ENCODE measurements at regions not wholly inside any gene's neighbourhood (a gene's known extent, or its start where the extent isn't known, plus 50 kb on each side); places are given as distances from the start of the nearest gene placed in this dataset.
A peak's percentile ranks its signal among the peaks of the same experiment; 100 is the strongest.

DNA sequence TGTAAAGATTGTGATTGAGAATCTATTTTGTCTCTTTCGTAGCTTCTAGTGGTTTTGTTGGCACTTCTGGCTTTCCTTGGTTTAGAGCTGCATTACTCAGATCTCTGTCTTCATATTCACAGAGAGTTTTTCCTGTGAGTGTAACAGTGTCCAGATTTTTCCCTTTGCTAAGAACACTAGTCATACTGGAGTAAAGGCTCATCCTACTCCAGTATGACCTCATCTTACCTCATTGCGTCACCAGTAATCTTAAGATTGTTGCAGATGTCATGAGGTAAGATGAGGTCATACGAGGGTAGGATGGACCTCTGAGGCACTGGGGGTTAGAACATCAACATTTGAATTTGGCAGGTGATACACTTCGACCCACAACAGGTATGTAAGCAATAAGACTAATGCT is 461.2 kb downstream of the FLRT2 start:
- 89 to 90% methylated on average over 4 of the region's 4 CpGs for WGBS, 2 donors
- H3K9me3 ChIP-seq (ENCODE audit: control insufficient read depth in 4 of 4, insufficient read depth in 3 of 4, low read length in 3 of 4) = no peaks in the 10 kb centered on the region
- H3K4me3 ChIP-seq = no peak overlapping the region
- H3K9ac ChIP-seq (ENCODE audit: insufficient read depth in 1 of 2, low read length in 2 of 2) = no peak overlapping the region
- TF ChIP-seq, protein P1, sequence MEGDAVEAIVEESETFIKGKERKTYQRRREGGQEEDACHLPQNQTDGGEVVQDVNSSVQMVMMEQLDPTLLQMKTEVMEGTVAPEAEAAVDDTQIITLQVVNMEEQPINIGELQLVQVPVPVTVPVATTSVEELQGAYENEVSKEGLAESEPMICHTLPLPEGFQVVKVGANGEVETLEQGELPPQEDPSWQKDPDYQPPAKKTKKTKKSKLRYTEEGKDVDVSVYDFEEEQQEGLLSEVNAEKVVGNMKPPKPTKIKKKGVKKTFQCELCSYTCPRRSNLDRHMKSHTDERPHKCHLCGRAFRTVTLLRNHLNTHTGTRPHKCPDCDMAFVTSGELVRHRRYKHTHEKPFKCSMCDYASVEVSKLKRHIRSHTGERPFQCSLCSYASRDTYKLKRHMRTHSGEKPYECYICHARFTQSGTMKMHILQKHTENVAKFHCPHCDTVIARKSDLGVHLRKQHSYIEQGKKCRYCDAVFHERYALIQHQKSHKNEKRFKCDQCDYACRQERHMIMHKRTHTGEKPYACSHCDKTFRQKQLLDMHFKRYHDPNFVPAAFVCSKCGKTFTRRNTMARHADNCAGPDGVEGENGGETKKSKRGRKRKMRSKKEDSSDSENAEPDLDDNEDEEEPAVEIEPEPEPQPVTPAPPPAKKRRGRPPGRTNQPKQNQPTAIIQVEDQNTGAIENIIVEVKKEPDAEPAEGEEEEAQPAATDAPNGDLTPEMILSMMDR (IDR thresholded peaks at IDR 0.05; ENCODE audit: control extremely low read depth, extremely low read depth) = no peak
- no peaks in the 10 kb centered on the region for H3K27me3 ChIP-seq (ENCODE audit: control insufficient read depth in 3 of 3, insufficient read depth in 3 of 3, low read length in 2 of 3)
- DNase-seq (no peak), ATAC-seq (ENCODE audit: insufficient read depth, low FRiP score) (no peak)
- no peak overlapping the region for H3K27ac ChIP-seq (ENCODE audit: low read depth in 1 of 2, low read length in 1 of 2)
- no peaks in the 10 kb centered on the region for H3K36me3 ChIP-seq (ENCODE audit: control insufficient read depth in 4 of 4, insufficient read depth in 4 of 4, low read length in 4 of 4)
- H3K4me1 ChIP-seq (ENCODE audit: control insufficient read depth in 5 of 5, insufficient read depth in 5 of 5, low read length in 5 of 5) = no peaks in the 10 kb centered on the region

DNA sequence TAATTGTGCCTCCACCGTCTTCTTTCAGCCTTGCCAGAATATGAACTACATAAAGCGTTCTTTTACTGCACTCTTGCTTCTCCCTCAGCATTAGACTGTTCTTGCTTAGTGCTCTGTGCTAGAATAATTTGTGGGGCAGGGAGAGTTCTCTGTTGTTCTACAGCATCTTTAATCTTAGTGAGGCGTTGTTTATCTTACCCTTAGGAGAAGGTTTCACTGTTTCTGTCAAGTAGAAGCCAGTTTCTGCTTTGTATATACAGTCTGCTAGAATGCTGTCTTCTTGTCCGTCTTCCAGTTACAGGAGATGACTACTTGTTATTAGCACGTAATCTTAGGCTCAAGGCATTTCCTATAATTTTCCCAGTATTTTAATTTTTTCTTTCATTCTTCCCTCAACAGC is 458.0 kb downstream of the FLRT2 start:
- Histone ChIP-seq H3K4me1 (ENCODE audit: control insufficient read depth in 5 of 5, insufficient read depth in 5 of 5, low read length in 5 of 5) (no peaks in the 10 kb centered on the region), H3K36me3 (ENCODE audit: control insufficient read depth in 4 of 4, insufficient read depth in 4 of 4, low read length in 4 of 4) (no peaks in the 10 kb centered on the region), H3K27me3 (ENCODE audit: control insufficient read depth in 3 of 3, insufficient read depth in 3 of 3, low read length in 2 of 3) (no peaks in the 10 kb centered on the region), H3K27ac (ENCODE audit: low read depth in 1 of 2, low read length in 1 of 2) (no peak overlapping the region), H3K4me3 (no peak overlapping the region), H3K9ac (ENCODE audit: insufficient read depth in 1 of 2, low read length in 2 of 2) (no peak overlapping the region), H3K9me3 (ENCODE audit: control insufficient read depth in 4 of 4, insufficient read depth in 3 of 4, low read length in 3 of 4) (no peaks in the 10 kb centered on the region)
- DNase-seq (peak in 2 of 3 donors; percentile 6 to 16), ATAC-seq (ENCODE audit: insufficient read depth, low FRiP score) (no peak)
- WGBS, 2 donors = 74 to 78% methylated on average over 5 of the region's 5 CpGs
- TF ChIP-seq, protein P1 (IDR thresholded peaks at IDR 0.05; ENCODE audit: control extremely low read depth, extremely low read depth) = no peak

DNA sequence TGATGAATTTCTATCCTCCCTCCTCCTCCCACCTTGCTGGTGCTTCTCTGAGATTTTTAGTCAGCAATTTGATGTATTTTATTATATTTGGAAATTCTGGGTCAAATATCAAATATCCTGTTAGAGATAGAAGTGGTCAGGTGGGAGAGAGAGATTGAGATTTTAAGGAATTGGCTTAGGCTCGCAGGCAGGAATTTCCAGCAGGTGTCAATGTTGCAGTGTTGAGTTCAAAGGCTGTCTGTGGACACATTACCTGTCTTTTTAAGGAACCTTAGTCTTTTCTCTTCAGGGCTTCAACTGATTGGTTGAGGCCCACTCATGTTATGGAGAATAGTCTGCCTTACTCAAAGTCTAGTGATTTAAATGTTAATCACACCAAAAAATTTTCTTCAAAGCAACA is 457.3 kb downstream of the FLRT2 start:
- Histone ChIP-seq H3K27me3 (ENCODE audit: control insufficient read depth in 3 of 3, insufficient read depth in 3 of 3, low read length in 2 of 3) (no peaks in the 10 kb centered on the region), H3K27ac (ENCODE audit: low read depth in 1 of 2, low read length in 1 of 2) (no peak overlapping the region), H3K9me3 (ENCODE audit: control insufficient read depth in 4 of 4, insufficient read depth in 3 of 4, low read length in 3 of 4) (no peaks in the 10 kb centered on the region), H3K4me1 (ENCODE audit: control insufficient read depth in 5 of 5, insufficient read depth in 5 of 5, low read length in 5 of 5) (no peaks in the 10 kb centered on the region), H3K9ac (ENCODE audit: insufficient read depth in 1 of 2, low read length in 2 of 2) (no peak overlapping the region), H3K36me3 (ENCODE audit: control insufficient read depth in 4 of 4, insufficient read depth in 4 of 4, low read length in 4 of 4) (no peaks in the 10 kb centered on the region), H3K4me3 (no peak overlapping the region)
- TF ChIP-seq, protein P1 (IDR thresholded peaks at IDR 0.05; ENCODE audit: control extremely low read depth, extremely low read depth) = no peak
- 82 to 94% methylated on average over 1 of the region's 1 CpG for WGBS, 2 donors
- no peak for DNase-seq
- ATAC-seq (ENCODE audit: insufficient read depth, low FRiP score) = no peak

DNA sequence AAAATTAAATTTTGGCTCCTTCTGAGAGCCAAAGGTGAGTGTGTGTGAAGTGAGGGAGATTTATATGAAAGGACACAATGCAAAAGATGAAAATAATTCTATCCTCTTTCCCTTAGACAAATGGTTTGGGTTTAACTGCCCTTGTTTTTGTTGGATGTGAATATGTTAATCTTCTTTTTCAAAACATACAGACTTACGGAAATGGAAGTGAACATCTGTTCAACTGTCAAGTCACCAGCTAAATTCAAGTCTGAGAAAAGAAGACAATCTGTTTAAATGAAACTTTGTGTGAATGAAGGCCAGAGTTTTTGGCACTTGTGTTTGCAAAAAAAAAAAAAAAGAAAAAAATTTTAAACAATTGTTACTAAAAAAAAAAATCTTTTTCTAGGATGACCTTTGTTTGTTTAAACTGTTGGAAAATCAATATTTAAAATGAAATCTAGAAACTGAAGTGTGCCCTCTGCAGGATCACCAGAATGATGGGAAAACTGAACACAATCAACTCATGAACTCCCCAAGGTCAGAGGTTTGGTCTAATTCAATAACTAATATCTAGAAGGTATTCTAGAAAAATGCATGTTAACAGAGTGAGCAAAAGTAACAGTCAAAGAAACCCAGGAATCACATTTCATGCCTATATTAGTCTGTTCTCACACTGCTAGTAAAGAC is 448.8 kb downstream of the FLRT2 start:
- no peak overlapping the region for H3K4me3 ChIP-seq
- H3K9me3 ChIP-seq (ENCODE audit: control insufficient read depth in 4 of 4, insufficient read depth in 3 of 4, low read length in 3 of 4) = peaks cover 0 to 8% (median 0%) of the 10 kb centered on the region in 4 donors
- TF ChIP-seq, protein P1 (IDR thresholded peaks at IDR 0.05; ENCODE audit: control extremely low read depth, extremely low read depth) = no peak
- H3K27me3 ChIP-seq (ENCODE audit: control insufficient read depth in 3 of 3, insufficient read depth in 3 of 3, low read length in 2 of 3) = no peaks in the 10 kb centered on the region
- H3K4me1 ChIP-seq (ENCODE audit: control insufficient read depth in 5 of 5, insufficient read depth in 5 of 5, low read length in 5 of 5) = no peaks in the 10 kb centered on the region
- ATAC-seq (ENCODE audit: insufficient read depth, low FRiP score) (no peak), DNase-seq (no peak)
- H3K27ac ChIP-seq (ENCODE audit: low read depth in 1 of 2, low read length in 1 of 2) = no peak overlapping the region
- WGBS, 2 donors = 84 to 91% methylated on average over 1 of the region's 1 CpG
- H3K36me3 ChIP-seq (ENCODE audit: control insufficient read depth in 4 of 4, insufficient read depth in 4 of 4, low read length in 4 of 4) = no peaks in the 10 kb centered on the region
- no peak overlapping the region for H3K9ac ChIP-seq (ENCODE audit: insufficient read depth in 1 of 2, low read length in 2 of 2)
